ENCODE measurements at regions not wholly inside any gene's neighbourhood (a gene's known extent, or its start where the extent isn't known, plus 50 kb on each side); places are given as distances from the start of the nearest gene placed in this dataset.

DNA sequence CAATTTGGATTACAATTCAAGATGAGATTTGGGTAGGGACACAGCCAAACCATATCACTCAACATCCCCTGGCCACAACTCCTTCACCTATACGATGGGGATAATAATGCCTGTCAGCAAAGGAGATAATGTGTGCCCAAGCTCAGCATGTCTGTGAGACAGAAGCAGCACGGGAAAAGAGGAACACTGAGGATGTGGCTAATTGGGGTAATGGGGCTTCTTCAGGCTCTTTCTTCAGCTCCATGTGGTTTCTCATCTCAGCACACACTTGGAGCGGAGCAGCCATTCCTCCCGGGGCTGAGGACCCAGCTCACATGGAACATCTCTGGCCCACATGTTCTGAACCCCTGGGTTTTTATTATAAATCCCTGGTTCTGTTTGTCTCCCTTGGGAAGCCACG lies 136.0 kb upstream of the NAMPT start:
- no peaks in the 10 kb centered on the region for H3K27me3 ChIP-seq (ENCODE audit: control insufficient read depth in 3 of 3, insufficient read depth in 3 of 3, low read length in 2 of 3)
- TF ChIP-seq, protein P1, sequence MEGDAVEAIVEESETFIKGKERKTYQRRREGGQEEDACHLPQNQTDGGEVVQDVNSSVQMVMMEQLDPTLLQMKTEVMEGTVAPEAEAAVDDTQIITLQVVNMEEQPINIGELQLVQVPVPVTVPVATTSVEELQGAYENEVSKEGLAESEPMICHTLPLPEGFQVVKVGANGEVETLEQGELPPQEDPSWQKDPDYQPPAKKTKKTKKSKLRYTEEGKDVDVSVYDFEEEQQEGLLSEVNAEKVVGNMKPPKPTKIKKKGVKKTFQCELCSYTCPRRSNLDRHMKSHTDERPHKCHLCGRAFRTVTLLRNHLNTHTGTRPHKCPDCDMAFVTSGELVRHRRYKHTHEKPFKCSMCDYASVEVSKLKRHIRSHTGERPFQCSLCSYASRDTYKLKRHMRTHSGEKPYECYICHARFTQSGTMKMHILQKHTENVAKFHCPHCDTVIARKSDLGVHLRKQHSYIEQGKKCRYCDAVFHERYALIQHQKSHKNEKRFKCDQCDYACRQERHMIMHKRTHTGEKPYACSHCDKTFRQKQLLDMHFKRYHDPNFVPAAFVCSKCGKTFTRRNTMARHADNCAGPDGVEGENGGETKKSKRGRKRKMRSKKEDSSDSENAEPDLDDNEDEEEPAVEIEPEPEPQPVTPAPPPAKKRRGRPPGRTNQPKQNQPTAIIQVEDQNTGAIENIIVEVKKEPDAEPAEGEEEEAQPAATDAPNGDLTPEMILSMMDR (IDR thresholded peaks at IDR 0.05; ENCODE audit: control extremely low read depth, extremely low read depth): no peak
- H3K27ac ChIP-seq (ENCODE audit: low read depth in 1 of 2, low read length in 1 of 2): peak overlapping the region; percentile 59 to 92
- no peaks in the 10 kb centered on the region for H3K9me3 ChIP-seq (ENCODE audit: control insufficient read depth in 4 of 4, insufficient read depth in 3 of 4, low read length in 3 of 4)
- H3K36me3 ChIP-seq (ENCODE audit: control insufficient read depth in 4 of 4, insufficient read depth in 4 of 4, low read length in 4 of 4): no peaks in the 10 kb centered on the region
- ATAC-seq (ENCODE audit: insufficient read depth, low FRiP score) (no peak), DNase-seq (no peak)
- no peak overlapping the region for H3K9ac ChIP-seq (ENCODE audit: insufficient read depth in 1 of 2, low read length in 2 of 2)
- peaks cover 8 to 30% (median 25%) of the 10 kb centered on the region in 5 donors for H3K4me1 ChIP-seq (ENCODE audit: control insufficient read depth in 5 of 5, insufficient read depth in 5 of 5, low read length in 5 of 5)
- 49 to 62% methylated on average over 5 of the region's 5 CpGs for WGBS, 2 donors
- H3K4me3 ChIP-seq: no peak overlapping the region

DNA sequence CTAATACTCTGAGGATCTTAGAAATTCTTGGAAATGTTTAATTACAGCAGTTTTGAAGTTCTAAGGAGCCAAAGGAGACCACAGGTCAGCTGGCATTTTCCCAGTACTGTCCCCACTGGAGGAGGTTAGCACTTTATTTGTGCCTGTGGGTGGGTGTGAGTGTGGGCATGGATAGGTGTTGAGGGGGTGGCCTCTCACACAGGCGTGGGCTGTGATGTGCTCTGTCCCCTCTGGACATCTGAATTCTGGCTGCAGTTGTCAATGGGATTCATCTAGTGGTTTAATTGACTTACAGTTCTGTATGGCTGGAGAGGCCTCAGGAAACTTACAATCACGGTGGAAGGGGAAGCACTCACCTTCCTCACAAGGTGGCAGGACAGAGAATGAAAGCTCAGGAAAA lies 135.4 kb upstream of the NAMPT start:
- TF ChIP-seq, protein P1 (IDR thresholded peaks at IDR 0.05; ENCODE audit: control extremely low read depth, extremely low read depth): no peak
- Histone ChIP-seq H3K4me1 (ENCODE audit: control insufficient read depth in 5 of 5, insufficient read depth in 5 of 5, low read length in 5 of 5) (peaks cover 8 to 25% (median 21%) of the 10 kb centered on the region in 5 donors), H3K36me3 (ENCODE audit: control insufficient read depth in 4 of 4, insufficient read depth in 4 of 4, low read length in 4 of 4) (no peaks in the 10 kb centered on the region), H3K4me3 (no peak overlapping the region), H3K9me3 (ENCODE audit: control insufficient read depth in 4 of 4, insufficient read depth in 3 of 4, low read length in 3 of 4) (no peaks in the 10 kb centered on the region), H3K9ac (ENCODE audit: insufficient read depth in 1 of 2, low read length in 2 of 2) (no peak overlapping the region), H3K27me3 (ENCODE audit: control insufficient read depth in 3 of 3, insufficient read depth in 3 of 3, low read length in 2 of 3) (no peaks in the 10 kb centered on the region), H3K27ac (ENCODE audit: low read depth in 1 of 2, low read length in 1 of 2) (peak overlapping the region in 1 of 2 donors; percentile 92)
- DNase-seq (no peak), ATAC-seq (ENCODE audit: insufficient read depth, low FRiP score) (no peak)
- WGBS, 2 donors: 58 to 66% methylated on average over 2 of the region's 2 CpGs

DNA sequence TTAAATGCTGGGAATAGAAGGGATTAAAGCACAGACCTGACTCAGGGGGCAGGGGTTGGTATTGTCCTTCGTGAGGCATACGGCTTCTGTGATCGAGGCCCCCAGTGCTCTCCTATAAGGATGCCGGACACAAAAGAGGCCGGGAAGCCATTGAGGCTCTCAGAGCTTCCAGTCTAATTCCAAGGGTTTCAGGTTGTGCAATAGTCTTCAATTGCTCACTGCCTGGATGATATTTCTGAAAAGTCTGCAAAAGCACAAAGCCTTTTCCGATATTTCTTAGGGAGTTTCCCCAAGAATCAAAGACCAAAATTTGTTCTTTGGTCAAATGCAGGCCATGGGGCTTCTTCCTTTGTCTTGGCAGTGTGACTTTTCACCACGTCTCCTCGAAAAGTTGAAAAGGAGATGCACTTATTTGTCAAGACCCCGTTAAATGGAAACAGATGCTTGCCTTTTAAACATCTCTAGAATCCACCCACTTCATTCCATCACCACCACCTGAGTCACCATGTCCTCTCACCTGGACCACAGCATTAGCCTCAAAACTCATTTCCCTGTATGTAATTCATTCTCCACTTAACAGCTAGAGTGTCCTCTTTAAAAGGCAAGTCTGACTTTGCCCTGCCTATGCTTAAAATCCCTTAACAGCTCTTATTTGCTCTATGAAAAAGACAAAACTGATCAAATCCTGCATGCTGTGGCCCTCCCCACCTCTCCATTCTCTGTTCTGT lies 134.8 kb upstream of the NAMPT start:
- ATAC-seq (ENCODE audit: insufficient read depth, low FRiP score): no peak
- no peaks in the 10 kb centered on the region for H3K36me3 ChIP-seq (ENCODE audit: control insufficient read depth in 4 of 4, insufficient read depth in 4 of 4, low read length in 4 of 4)
- 92 to 93% methylated on average over 9 of the region's 9 CpGs for WGBS, 2 donors
- H3K4me1 ChIP-seq (ENCODE audit: control insufficient read depth in 5 of 5, insufficient read depth in 5 of 5, low read length in 5 of 5): peaks cover 8 to 24% (median 17%) of the 10 kb centered on the region in 5 donors
- H3K27ac ChIP-seq (ENCODE audit: low read depth in 1 of 2, low read length in 1 of 2): no peak overlapping the region
- H3K27me3 ChIP-seq (ENCODE audit: control insufficient read depth in 3 of 3, insufficient read depth in 3 of 3, low read length in 2 of 3): no peaks in the 10 kb centered on the region
- no peak overlapping the region for H3K4me3 ChIP-seq
- TF ChIP-seq, protein P1 (IDR thresholded peaks at IDR 0.05; ENCODE audit: control extremely low read depth, extremely low read depth): no peak
- DNase-seq: no peak
- no peaks in the 10 kb centered on the region for H3K9me3 ChIP-seq (ENCODE audit: control insufficient read depth in 4 of 4, insufficient read depth in 3 of 4, low read length in 3 of 4)
- H3K9ac ChIP-seq (ENCODE audit: insufficient read depth in 1 of 2, low read length in 2 of 2): no peak overlapping the region

All from lung (tissue), 11 donors.